VCaP (cell line): ENCODE measurements at regions not wholly inside any gene's neighbourhood (a gene's known extent, or its start where the extent isn't known, plus 50 kb on each side); places are given as distances from the start of the nearest gene placed in this dataset.
"Not testable (repeated sequence)": the region's sequence is repeated elsewhere in the genome, so short reads cannot be mapped to it uniquely, and the experiment has no call there.

Experiments used
- H3K27ac ChIP-seq: fragments of 450-650 bp; 2 replicates; pipeline ENCODE4 v1.5.1; 2017
- CTCF ChIP-seq: fragments of 450-650 bp; conservative IDR thresholded peaks from 2 replicates; pipeline ENCODE4 v1.5.1; 2017; ENCODE audit warnings: mild to moderate bottlenecking, moderate library complexity

- TF ChIP-seq CTCF: no peak
- H3K27ac ChIP-seq: no peak overlapping the region
Measured at GRCh38 chr4:144423930-144424329, 222.0 kb upstream of the HHIP start.

- not testable (repeated sequence) for H3K27ac ChIP-seq
Measured at GRCh38 chr4:144426023-144426422, 219.9 kb upstream of the HHIP start.

- TF ChIP-seq CTCF: no peak
- no peak overlapping the region for H3K27ac ChIP-seq
Measured at GRCh38 chr4:144442713-144443112, 203.2 kb upstream of the HHIP start.

GRCh38 chr4:144449611-144450010, 196.3 kb upstream of the HHIP start:
- TF ChIP-seq CTCF: no peak
- H3K27ac ChIP-seq: no peak overlapping the region

GRCh38 chr4:144450526-144450925, 195.4 kb upstream of the HHIP start:
- H3K27ac ChIP-seq: no peak overlapping the region
- no peak for TF ChIP-seq CTCF

- no peak for TF ChIP-seq CTCF
- H3K27ac ChIP-seq: no peak overlapping the region
Measured at GRCh38 chr4:144451766-144452450, 194.0 kb upstream of the HHIP start.

GRCh38 chr4:144456196-144456595, 189.8 kb upstream of the HHIP start:
- no peak for TF ChIP-seq CTCF
- H3K27ac ChIP-seq: no peak overlapping the region

- no peak overlapping the region for H3K27ac ChIP-seq
- TF ChIP-seq CTCF: no peak
Measured at GRCh38 chr4:144461906-144462305, 184.1 kb upstream of the HHIP start.
